Glutamatergic neuron (in vitro differentiated cells): ENCODE measurements at regions not wholly inside any gene's neighbourhood (a gene's known extent, or its start where the extent isn't known, plus 50 kb on each side); places are given as distances from the start of the nearest gene placed in this dataset.
"Not testable (repeated sequence)": the region's sequence is repeated elsewhere in the genome, so short reads cannot be mapped to it uniquely, and the experiment has no call there.

Source experiments
- DNase-seq: peaks from one replicate; pipeline ENCODE4 v3.0.0; 2022
- H3K27ac Mint-ChIP-seq: one replicate; pipeline ENCODE4 v1.8.0; 2020; ENCODE audit warnings: mild to moderate bottlenecking, mixed read lengths, inconsistent platforms; ENCODE audit not compliant: unreplicated experiment
- H3K27me3 Mint-ChIP-seq: one replicate; pipeline ENCODE4 v1.8.0; 2020; ENCODE audit warnings: mild to moderate bottlenecking, moderate library complexity, mixed read lengths, inconsistent platforms; ENCODE audit not compliant: unreplicated experiment
- H3K36me3 Mint-ChIP-seq: one replicate; pipeline ENCODE4 v1.8.0; 2020; ENCODE audit warnings: mild to moderate bottlenecking, mixed read lengths, inconsistent platforms; ENCODE audit not compliant: unreplicated experiment
- H3K4me1 Mint-ChIP-seq: one replicate; pipeline ENCODE4 v1.8.0; 2020; ENCODE audit warnings: mild to moderate bottlenecking, low read depth, mixed read lengths, inconsistent platforms; ENCODE audit not compliant: unreplicated experiment
- H3K4me3 Mint-ChIP-seq: one replicate; pipeline ENCODE4 v1.8.0; 2020; ENCODE audit warnings: mild to moderate bottlenecking, mixed read lengths, inconsistent platforms; ENCODE audit not compliant: unreplicated experiment
- H3K9me3 Mint-ChIP-seq: one replicate; pipeline ENCODE4 v1.8.0; 2020; ENCODE audit warnings: mild to moderate bottlenecking, moderate library complexity, mixed read lengths, inconsistent platforms; ENCODE audit not compliant: unreplicated experiment
- TF ChIP-seq, protein P1 (sequence below): fragments of 200-600 bp; sonication (generic); IDR thresholded peaks from one replicate; pipeline ENCODE4 v1.5.0; 2021; ENCODE audit not compliant: partially characterized antibody, unreplicated experiment

DNA sequence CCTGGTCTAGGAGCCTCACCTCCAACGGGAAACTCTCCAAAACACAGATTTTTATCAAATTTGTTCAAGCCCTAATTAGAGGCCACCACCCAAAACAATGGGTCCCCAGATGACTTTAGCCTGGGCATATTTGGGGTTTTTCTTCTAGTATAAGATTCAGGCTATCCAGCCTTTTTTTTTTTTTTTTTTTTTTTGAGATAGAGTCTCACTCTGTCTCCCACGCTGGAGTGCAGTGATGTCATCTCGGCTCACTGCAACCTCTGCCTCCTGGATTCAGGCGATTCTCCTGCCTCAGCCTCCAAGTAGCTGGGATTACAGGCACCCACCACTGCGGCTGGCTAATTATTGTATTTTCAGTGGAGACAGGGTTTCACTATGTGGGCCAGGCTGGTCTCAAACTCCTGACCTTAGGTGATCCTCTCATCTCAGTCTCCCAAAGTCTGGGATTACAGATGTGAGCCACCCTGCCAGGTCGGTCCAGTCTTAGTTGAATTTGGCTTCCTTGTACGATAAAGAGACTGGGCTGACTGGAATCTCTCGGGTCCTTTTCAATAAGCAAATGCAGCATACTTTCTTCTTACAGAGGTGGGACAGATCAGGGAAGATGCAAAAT, 91.4 kb upstream of the KLF6 start:
- Mint-ChIP-seq H3K4me3 (no peak overlapping the region), H3K27me3 (no peaks in the 10 kb centered on the region), H3K36me3 (no peaks in the 10 kb centered on the region), H3K27ac (no peak overlapping the region), H3K9me3 (no peaks in the 10 kb centered on the region), H3K4me1 (no peaks in the 10 kb centered on the region)
- DNase-seq, result no peak
- TF ChIP-seq, protein P1, sequence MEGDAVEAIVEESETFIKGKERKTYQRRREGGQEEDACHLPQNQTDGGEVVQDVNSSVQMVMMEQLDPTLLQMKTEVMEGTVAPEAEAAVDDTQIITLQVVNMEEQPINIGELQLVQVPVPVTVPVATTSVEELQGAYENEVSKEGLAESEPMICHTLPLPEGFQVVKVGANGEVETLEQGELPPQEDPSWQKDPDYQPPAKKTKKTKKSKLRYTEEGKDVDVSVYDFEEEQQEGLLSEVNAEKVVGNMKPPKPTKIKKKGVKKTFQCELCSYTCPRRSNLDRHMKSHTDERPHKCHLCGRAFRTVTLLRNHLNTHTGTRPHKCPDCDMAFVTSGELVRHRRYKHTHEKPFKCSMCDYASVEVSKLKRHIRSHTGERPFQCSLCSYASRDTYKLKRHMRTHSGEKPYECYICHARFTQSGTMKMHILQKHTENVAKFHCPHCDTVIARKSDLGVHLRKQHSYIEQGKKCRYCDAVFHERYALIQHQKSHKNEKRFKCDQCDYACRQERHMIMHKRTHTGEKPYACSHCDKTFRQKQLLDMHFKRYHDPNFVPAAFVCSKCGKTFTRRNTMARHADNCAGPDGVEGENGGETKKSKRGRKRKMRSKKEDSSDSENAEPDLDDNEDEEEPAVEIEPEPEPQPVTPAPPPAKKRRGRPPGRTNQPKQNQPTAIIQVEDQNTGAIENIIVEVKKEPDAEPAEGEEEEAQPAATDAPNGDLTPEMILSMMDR, result no peak

DNA sequence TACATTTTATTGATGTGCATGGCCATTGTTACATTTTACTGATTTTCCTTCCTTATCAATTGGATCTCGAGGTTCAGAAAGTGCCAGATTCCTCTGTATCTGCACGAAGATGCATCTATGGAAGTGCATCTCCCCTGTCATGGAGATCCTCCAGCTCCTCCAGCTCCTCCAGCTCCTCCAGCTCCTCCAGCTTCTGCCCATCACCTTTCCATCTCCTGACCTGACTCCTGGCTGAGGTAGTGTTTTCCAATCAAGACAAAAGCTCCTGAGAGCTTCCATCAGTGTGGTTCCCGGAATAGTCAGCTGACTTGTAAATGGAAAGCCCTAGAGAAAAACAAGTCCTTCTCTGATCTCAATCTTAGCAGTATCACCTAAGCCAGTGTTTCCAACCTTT, 90.8 kb upstream of the KLF6 start:
- no peak overlapping the region for H3K4me3 Mint-ChIP-seq
- TF ChIP-seq, protein P1, result no peak
- no peak for DNase-seq
- H3K36me3 Mint-ChIP-seq, result no peaks in the 10 kb centered on the region
- H3K9me3 Mint-ChIP-seq, result no peaks in the 10 kb centered on the region
- no peaks in the 10 kb centered on the region for H3K27me3 Mint-ChIP-seq
- H3K4me1 Mint-ChIP-seq, result no peaks in the 10 kb centered on the region
- no peak overlapping the region for H3K27ac Mint-ChIP-seq

DNA sequence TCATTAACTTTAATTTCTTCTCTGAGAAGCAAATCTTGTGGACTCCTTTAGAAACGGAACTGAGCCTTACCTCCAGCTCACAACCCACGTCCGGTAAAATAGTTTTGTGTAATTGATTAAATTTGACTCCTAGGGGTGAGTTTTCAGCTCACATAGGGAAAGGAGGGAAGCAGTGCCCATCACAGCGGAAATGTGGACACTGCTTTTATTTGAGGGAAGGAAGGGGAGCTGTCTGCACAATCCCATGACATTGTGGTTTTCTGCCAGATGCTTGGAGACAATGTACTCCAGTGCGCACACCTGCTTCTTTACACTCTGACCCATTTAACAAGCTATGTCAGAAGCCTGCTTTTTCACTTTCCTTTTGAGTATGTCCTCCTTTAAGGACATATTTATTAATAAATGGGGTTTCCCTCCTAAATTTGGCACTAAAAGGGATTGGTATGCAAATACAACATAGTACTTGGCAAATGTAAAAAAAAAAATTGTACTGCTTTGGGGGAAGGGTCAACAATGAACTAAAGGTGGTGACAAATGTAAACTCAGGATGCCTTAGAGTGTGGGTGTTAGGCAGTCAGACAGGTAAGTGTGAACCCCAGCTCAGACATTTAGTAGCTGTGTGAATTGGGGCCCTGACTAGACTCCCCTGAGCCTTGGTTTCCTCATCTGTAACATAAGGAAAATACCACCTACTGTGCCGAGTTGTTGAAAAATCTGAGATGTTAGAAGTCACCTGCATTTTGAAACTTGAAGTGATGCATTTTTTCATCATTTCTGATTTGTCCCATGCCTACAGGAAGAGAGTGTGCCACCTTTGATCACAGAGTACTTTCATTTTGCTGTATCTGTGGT, 90.2 kb upstream of the KLF6 start:
- Mint-ChIP-seq H3K4me3 (no peak overlapping the region), H3K4me1 (no peaks in the 10 kb centered on the region), H3K27me3 (no peaks in the 10 kb centered on the region), H3K27ac (no peak overlapping the region), H3K36me3 (no peaks in the 10 kb centered on the region), H3K9me3 (no peaks in the 10 kb centered on the region)
- no peak for DNase-seq
- TF ChIP-seq, protein P1, result no peak

DNA sequence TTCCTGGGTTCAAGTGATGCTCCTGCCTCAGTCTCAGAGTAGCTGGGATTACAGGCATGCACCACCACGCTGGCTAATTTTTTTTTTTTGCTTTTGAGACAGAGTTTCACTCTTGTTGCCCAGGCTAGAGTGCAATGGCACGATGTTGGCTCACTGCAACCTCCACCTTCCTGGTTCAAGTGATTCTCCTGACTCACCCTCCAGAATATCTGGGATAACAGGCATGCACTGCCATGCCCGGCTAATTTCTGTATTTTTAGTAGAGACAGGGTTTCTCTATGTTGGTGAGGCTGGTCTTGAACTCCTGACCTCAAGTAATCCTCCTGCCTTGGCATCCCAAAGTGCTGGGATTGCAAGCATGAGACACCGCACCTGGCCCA, 89.6 kb upstream of the KLF6 start:
- not testable (repeated sequence) for H3K27ac Mint-ChIP-seq, H3K9me3 Mint-ChIP-seq, H3K4me3 Mint-ChIP-seq, H3K27me3 Mint-ChIP-seq, DNase-seq, H3K4me1 Mint-ChIP-seq, H3K36me3 Mint-ChIP-seq

DNA sequence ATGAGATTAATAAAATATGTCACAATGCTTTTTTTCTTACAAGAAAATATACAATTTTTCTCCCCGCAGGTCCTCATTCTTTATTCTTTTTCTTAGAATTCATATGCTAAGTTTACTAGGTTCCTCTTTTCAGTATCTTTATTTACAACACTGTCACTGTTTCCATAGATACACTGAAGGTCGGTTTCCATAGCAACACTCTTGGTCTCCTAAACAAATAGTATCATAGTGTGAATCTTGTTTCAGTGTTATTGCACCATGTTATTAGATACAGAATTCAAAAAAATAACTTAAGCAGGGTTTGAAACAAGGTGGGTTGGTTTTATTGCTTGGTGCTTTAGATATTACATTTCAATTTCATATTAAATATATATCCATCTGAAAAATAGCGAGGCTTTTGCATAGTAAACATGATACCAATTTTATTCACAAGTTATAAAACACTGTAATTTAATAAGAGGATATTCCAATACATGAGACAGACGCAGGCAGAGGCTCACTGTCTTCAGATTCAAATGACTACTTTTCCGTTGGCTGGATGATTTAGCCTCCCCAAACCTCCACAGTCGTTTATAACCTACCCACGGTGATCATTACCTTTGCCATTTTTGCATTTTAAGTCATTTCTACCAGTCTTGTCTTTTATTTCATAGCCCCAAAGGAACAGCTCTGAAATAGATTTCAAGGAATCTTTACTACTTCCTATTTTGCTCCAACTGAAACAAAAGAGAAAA, 88.9 kb upstream of the KLF6 start:
- no peak for DNase-seq
- Mint-ChIP-seq H3K4me1 (no peaks in the 10 kb centered on the region), H3K9me3 (no peaks in the 10 kb centered on the region), H3K4me3 (no peak overlapping the region), H3K36me3 (no peaks in the 10 kb centered on the region), H3K27ac (no peak overlapping the region), H3K27me3 (no peaks in the 10 kb centered on the region)
- TF ChIP-seq, protein P1, result no peak
